ENCODE measurements at regions not wholly inside any gene's neighbourhood (a gene's known extent, or its start where the extent isn't known, plus 50 kb on each side); places are given as distances from the start of the nearest gene placed in this dataset.

DNA sequence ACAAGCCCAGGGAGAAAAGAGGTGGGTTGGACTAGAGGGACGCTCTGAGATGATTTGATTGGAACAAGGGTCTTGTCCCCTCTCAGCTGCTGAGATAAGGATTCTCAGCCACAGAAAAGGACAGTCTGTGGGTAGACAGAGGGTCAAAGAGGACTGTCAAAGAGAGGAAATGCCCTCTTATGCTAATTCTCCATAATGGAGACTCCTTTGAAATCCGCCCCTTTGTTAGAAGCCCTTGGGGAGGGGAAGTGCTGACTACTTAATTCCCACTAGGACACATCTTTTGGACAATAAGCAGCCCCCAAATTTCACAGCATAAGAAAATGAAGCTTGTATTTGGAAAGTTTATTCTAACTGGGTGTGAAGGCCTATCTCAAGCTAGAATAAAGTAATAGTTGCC is 176.6 kb downstream of the KTN1 start:
- DNase-seq (ENCODE audit: low spot score): no peak
- no peak overlapping the region for H3K4me2 ChIP-seq
- H3K4me3 ChIP-seq: no peak overlapping the region
- TF ChIP-seq STAT1 (IDR thresholded peaks at IDR 0.05; ENCODE audit: unreplicated experiment): no peak
- TF ChIP-seq JUNB (IDR thresholded peaks at IDR 0.05; ENCODE audit: unreplicated experiment): no peak
- TF ChIP-seq, protein P1, sequence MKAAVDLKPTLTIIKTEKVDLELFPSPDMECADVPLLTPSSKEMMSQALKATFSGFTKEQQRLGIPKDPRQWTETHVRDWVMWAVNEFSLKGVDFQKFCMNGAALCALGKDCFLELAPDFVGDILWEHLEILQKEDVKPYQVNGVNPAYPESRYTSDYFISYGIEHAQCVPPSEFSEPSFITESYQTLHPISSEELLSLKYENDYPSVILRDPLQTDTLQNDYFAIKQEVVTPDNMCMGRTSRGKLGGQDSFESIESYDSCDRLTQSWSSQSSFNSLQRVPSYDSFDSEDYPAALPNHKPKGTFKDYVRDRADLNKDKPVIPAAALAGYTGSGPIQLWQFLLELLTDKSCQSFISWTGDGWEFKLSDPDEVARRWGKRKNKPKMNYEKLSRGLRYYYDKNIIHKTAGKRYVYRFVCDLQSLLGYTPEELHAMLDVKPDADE (IDR thresholded peaks at IDR 0.05): no peak
- no peak for TF ChIP-seq EZH2phosphoT487 (IDR thresholded peaks at IDR 0.05; ENCODE audit: unreplicated experiment)
- TF ChIP-seq CREB1 (CRISPR knock-in tag; IDR thresholded peaks at IDR 0.05; ENCODE audit: low read depth): no peak
- TF ChIP-seq NANOG (IDR thresholded peaks at IDR 0.05; ENCODE audit: borderline replicate concordance): no peak
- no peak for TF ChIP-seq ZNF114 (CRISPR knock-in tag; IDR thresholded peaks at IDR 0.05)
- Mint-ChIP-seq H3K4me1 (peaks cover 40% of the 10 kb centered on the region), H3K36me3 (ENCODE audit: low read depth) (no peaks in the 10 kb centered on the region), H3K27ac (no peak overlapping the region), H3K4me3 (no peak overlapping the region), H3K9me3 (no peaks in the 10 kb centered on the region), H3K27me3 (ENCODE audit: insufficient read depth, low read depth, poor library complexity) (peaks cover 3% of the 10 kb centered on the region)
- no peaks in the 10 kb centered on the region for H3K27me3 ChIP-seq (ENCODE audit: insufficient read depth)
- H3K79me2 ChIP-seq (replicated peaks; ENCODE audit: insufficient read depth): no peaks in the 10 kb centered on the region
- peaks cover 11% of the 10 kb centered on the region for H3K9me2 ChIP-seq (ENCODE audit: insufficient read depth)
- no peak overlapping the region for H3K27ac ChIP-seq (ENCODE audit: low read depth)
- H3K4me1 ChIP-seq (ENCODE audit: insufficient read depth): peaks cover 33% of the 10 kb centered on the region
- no peaks in the 10 kb centered on the region for H3F3A ChIP-seq (replicated peaks; ENCODE audit: low read depth)
- no peaks in the 10 kb centered on the region for H4K20me1 ChIP-seq (replicated peaks; ENCODE audit: insufficient read depth)
- no peak overlapping the region for H2AFZ ChIP-seq
- no peak for ATAC-seq
- no peaks in the 10 kb centered on the region for H3K36me3 ChIP-seq (ENCODE audit: insufficient read depth)

DNA sequence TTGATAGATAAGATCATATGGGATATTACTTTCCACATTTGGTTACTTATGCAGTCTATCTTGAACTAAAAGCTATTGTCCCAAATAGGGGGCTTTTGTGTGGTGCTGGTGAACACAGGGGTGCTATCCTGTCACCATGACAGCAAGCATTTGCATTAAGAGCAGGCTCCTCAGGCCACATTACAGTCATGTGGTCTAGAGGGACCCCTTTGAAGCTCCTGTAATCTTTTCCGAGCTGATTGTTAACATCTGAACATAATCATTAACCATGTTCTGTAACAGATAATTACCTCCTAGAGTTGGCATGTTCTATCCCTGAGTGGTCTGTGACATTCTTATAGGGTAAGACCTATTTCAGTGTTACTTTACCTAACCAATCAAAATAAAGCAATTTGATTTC is 178.8 kb downstream of the KTN1 start:
- Histone ChIP-seq H3K4me3 (no peak overlapping the region), H2AFZ (no peak overlapping the region), H3K4me1 (ENCODE audit: insufficient read depth) (peaks cover 35% of the 10 kb centered on the region), H3K9me2 (ENCODE audit: insufficient read depth) (peaks cover 11% of the 10 kb centered on the region), H3K27ac (ENCODE audit: low read depth) (no peak overlapping the region), H4K20me1 (replicated peaks; ENCODE audit: insufficient read depth) (no peaks in the 10 kb centered on the region), H3F3A (replicated peaks; ENCODE audit: low read depth) (no peaks in the 10 kb centered on the region), H3K4me2 (no peak overlapping the region), H3K36me3 (ENCODE audit: insufficient read depth) (no peaks in the 10 kb centered on the region), H3K79me2 (replicated peaks; ENCODE audit: insufficient read depth) (no peaks in the 10 kb centered on the region), H3K27me3 (ENCODE audit: insufficient read depth) (no peaks in the 10 kb centered on the region)
- ATAC-seq (peak; percentile 45; the same call in 2 of the 3 replicates), DNase-seq (ENCODE audit: low spot score) (no peak)
- H3K9me3 Mint-ChIP-seq: no peaks in the 10 kb centered on the region
- no peaks in the 10 kb centered on the region for H3K36me3 Mint-ChIP-seq (ENCODE audit: low read depth)
- H3K27ac Mint-ChIP-seq: no peak overlapping the region
- H3K4me1 Mint-ChIP-seq: peaks cover 38% of the 10 kb centered on the region
- H3K27me3 Mint-ChIP-seq (ENCODE audit: insufficient read depth, low read depth, poor library complexity): no peaks in the 10 kb centered on the region
- H3K4me3 Mint-ChIP-seq: no peak overlapping the region
- TF ChIP-seq ZNF331 (CRISPR knock-in tag; IDR thresholded peaks at IDR 0.05; ENCODE audit: low read depth): no peak

DNA sequence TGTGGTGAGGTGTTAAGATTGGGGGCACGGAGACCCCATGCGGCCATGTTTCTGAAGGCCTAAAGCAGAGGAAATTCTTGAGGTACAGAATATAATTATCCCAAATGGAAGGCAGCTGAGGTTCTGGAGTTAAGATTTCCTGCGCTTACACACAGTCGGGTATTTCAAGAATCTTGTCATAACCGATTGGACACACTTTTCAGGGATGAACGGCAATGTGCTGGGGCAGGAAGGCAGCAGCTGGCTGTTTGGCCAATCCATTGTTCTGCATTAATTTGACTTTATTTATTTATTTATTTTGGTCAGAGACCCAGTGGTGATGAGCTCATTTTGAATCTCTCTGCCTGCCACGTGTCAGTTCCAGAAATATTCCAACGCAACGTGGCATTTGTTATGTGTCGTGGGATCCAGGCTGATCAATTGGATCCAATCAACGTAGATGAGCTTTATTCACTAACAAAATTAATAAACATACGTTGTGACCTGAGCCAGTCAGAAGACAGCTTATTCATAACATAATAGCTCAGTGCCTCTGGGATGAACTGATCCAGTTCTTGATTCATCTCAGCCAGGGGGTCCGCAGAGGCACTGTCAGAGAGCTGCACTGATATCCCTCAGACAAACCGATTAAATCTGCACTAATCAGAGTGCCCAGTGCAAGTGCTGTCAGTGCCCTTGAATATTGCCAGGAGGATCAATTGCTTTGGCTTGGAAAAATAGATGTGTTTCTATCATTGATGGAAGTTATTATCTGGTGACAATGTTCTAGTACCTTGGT is 181.0 kb downstream of the KTN1 start:
- H3K4me1 ChIP-seq (ENCODE audit: insufficient read depth): peaks cover 35% of the 10 kb centered on the region
- Mint-ChIP-seq H3K4me1 (peaks cover 38% of the 10 kb centered on the region), H3K27ac (no peak overlapping the region), H3K36me3 (ENCODE audit: low read depth) (no peaks in the 10 kb centered on the region), H3K4me3 (no peak overlapping the region), H3K9me3 (no peaks in the 10 kb centered on the region), H3K27me3 (ENCODE audit: insufficient read depth, low read depth, poor library complexity) (no peaks in the 10 kb centered on the region)
- H3K4me2 ChIP-seq: no peak overlapping the region
- H3K36me3 ChIP-seq (ENCODE audit: insufficient read depth): no peaks in the 10 kb centered on the region
- H2AFZ ChIP-seq: no peak overlapping the region
- no peaks in the 10 kb centered on the region for H3K79me2 ChIP-seq (replicated peaks; ENCODE audit: insufficient read depth)
- H4K20me1 ChIP-seq (replicated peaks; ENCODE audit: insufficient read depth): no peaks in the 10 kb centered on the region
- no peaks in the 10 kb centered on the region for H3F3A ChIP-seq (replicated peaks; ENCODE audit: low read depth)
- peaks cover 6% of the 10 kb centered on the region; the same call in 1 of the 2 replicates for H3K9me2 ChIP-seq (ENCODE audit: insufficient read depth)
- ATAC-seq (no peak), DNase-seq (ENCODE audit: low spot score) (no peak)
- no peak overlapping the region for H3K4me3 ChIP-seq
- no peak overlapping the region for H3K27ac ChIP-seq (ENCODE audit: low read depth)
- H3K27me3 ChIP-seq (ENCODE audit: insufficient read depth): no peaks in the 10 kb centered on the region
- TF ChIP-seq, protein P1 (IDR thresholded peaks at IDR 0.05): no peak
- TF ChIP-seq, protein P2, sequence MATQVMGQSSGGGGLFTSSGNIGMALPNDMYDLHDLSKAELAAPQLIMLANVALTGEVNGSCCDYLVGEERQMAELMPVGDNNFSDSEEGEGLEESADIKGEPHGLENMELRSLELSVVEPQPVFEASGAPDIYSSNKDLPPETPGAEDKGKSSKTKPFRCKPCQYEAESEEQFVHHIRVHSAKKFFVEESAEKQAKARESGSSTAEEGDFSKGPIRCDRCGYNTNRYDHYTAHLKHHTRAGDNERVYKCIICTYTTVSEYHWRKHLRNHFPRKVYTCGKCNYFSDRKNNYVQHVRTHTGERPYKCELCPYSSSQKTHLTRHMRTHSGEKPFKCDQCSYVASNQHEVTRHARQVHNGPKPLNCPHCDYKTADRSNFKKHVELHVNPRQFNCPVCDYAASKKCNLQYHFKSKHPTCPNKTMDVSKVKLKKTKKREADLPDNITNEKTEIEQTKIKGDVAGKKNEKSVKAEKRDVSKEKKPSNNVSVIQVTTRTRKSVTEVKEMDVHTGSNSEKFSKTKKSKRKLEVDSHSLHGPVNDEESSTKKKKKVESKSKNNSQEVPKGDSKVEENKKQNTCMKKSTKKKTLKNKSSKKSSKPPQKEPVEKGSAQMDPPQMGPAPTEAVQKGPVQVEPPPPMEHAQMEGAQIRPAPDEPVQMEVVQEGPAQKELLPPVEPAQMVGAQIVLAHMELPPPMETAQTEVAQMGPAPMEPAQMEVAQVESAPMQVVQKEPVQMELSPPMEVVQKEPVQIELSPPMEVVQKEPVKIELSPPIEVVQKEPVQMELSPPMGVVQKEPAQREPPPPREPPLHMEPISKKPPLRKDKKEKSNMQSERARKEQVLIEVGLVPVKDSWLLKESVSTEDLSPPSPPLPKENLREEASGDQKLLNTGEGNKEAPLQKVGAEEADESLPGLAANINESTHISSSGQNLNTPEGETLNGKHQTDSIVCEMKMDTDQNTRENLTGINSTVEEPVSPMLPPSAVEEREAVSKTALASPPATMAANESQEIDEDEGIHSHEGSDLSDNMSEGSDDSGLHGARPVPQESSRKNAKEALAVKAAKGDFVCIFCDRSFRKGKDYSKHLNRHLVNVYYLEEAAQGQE (IDR thresholded peaks at IDR 0.05; ENCODE audit: unreplicated experiment): no peak
- TF ChIP-seq, protein P3, sequence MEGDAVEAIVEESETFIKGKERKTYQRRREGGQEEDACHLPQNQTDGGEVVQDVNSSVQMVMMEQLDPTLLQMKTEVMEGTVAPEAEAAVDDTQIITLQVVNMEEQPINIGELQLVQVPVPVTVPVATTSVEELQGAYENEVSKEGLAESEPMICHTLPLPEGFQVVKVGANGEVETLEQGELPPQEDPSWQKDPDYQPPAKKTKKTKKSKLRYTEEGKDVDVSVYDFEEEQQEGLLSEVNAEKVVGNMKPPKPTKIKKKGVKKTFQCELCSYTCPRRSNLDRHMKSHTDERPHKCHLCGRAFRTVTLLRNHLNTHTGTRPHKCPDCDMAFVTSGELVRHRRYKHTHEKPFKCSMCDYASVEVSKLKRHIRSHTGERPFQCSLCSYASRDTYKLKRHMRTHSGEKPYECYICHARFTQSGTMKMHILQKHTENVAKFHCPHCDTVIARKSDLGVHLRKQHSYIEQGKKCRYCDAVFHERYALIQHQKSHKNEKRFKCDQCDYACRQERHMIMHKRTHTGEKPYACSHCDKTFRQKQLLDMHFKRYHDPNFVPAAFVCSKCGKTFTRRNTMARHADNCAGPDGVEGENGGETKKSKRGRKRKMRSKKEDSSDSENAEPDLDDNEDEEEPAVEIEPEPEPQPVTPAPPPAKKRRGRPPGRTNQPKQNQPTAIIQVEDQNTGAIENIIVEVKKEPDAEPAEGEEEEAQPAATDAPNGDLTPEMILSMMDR (conservative IDR thresholded peaks at IDR 0.05; ENCODE audit: low read depth in 2 of 2): no peak

All from GM23338 (cell line).